Activated B cell treated with CpG ODN at 0.5 μM for 24 hours (primary cell): ENCODE measurements at regions not wholly inside any gene's neighbourhood (a gene's known extent, or its start where the extent isn't known, plus 50 kb on each side); places are given as distances from the start of the nearest gene placed in this dataset.

ENCODE experiments used
- ATAC-seq: fragments of 200-7000 bp; cut with Tn5 transposase; one replicate; pipeline ENCODE4 v1.10.0; 2021; ENCODE audit warnings: low read depth, mild to moderate bottlenecking, moderate library complexity
- CTCF ChIA-PET: fragments of 350-600 bp; sonication (Branson Sonifier 250); formaldehyde crosslinking; loops from one replicate; lab custom pipeline; 2021; ENCODE audit warnings: antibody characterized with exemption; lab: Charles Lee
- POLR2A ChIA-PET: fragments of 350-600 bp; sonication (Branson Sonifier 250); formaldehyde crosslinking; loops from one replicate; lab custom pipeline; 2021; ENCODE audit warnings: antibody characterized with exemption; lab: Charles Lee
- DNase-seq: peaks from one replicate; pipeline ENCODE4 v3.0.0; 2022
- H3K27ac Mint-ChIP-seq: one replicate; pipeline ENCODE4 v1.8.0; 2020; ENCODE audit warnings: mixed read lengths
- H3K27me3 Mint-ChIP-seq: one replicate; pipeline ENCODE4 v1.8.0; 2021; ENCODE audit warnings: mixed read lengths
- H3K36me3 Mint-ChIP-seq: one replicate; pipeline ENCODE4 v1.8.0; 2021; ENCODE audit warnings: low read depth, mixed read lengths
- H3K4me1 Mint-ChIP-seq: one replicate; pipeline ENCODE4 v1.8.0; 2021; ENCODE audit warnings: mixed read lengths
- H3K4me3 Mint-ChIP-seq: one replicate; pipeline ENCODE4 v1.8.0; 2020; ENCODE audit warnings: mild to moderate bottlenecking, mixed read lengths
- H3K9me3 Mint-ChIP-seq: one replicate; pipeline ENCODE4 v1.8.0; 2020; ENCODE audit warnings: mixed read lengths
- CTCF ChIP-seq: fragments of 200-600 bp; IDR thresholded peaks from one replicate; pipeline ENCODE4 v1.8.0; 2022; ENCODE audit warnings: antibody characterized with exemption, mild to moderate bottlenecking
- intact Hi-C: fragments of 100-400 bp; cut with micrococcal nuclease; formaldehyde crosslinking; loops from one replicate; pipeline ENCODE4 v1.15.1; 2024

GRCh38 chr4:123978637-123979036 is 582.0 kb downstream of the SPRY1 start:
- ATAC-seq = no peak
- Mint-ChIP-seq H3K27ac (no peak overlapping the region), H3K9me3 (no peaks in the 10 kb centered on the region), H3K4me1 (peaks cover 3% of the 10 kb centered on the region), H3K36me3 (no peaks in the 10 kb centered on the region), H3K4me3 (no peak overlapping the region), H3K27me3 (no peaks in the 10 kb centered on the region)
- intact Hi-C loops = no loop called here
- no peak for DNase-seq
- ChIA-PET CTCF (no interaction called here), POLR2A (no interaction called here)
- TF ChIP-seq CTCF = no peak

- Mint-ChIP-seq H3K27me3 (no peaks in the 10 kb centered on the region), H3K27ac (no peak overlapping the region), H3K4me1 (peaks cover 3% of the 10 kb centered on the region), H3K4me3 (no peak overlapping the region), H3K9me3 (no peaks in the 10 kb centered on the region), H3K36me3 (no peaks in the 10 kb centered on the region)
- ATAC-seq (no peak), DNase-seq (no peak)
- TF ChIP-seq CTCF = no peak
- ChIA-PET POLR2A (no interaction called here), CTCF (no interaction called here)
- intact Hi-C loops = no loop called here
Measured at GRCh38 chr4:123980736-123981300, 584.2 kb downstream of the SPRY1 start.

GRCh38 chr4:123984886-123985285 is 588.3 kb downstream of the SPRY1 start:
- POLR2A ChIA-PET = no interaction called here

GRCh38 chr4:123986268-123986798 is 589.7 kb downstream of the SPRY1 start:
- POLR2A ChIA-PET = no interaction called here
- Mint-ChIP-seq H3K27ac (no peak overlapping the region), H3K4me1 (no peaks in the 10 kb centered on the region), H3K4me3 (no peak overlapping the region), H3K36me3 (no peaks in the 10 kb centered on the region), H3K9me3 (no peaks in the 10 kb centered on the region), H3K27me3 (no peaks in the 10 kb centered on the region)
- no peak for DNase-seq
- no peak for TF ChIP-seq CTCF
- no peak for ATAC-seq
- CTCF ChIA-PET = no interaction called here
- intact Hi-C loops = no loop called here

More at GRCh38 chr4:123984886-123985285, 588.3 kb downstream of the SPRY1 start:
- no peaks in the 10 kb centered on the region for H3K36me3 Mint-ChIP-seq
- no peak overlapping the region for H3K27ac Mint-ChIP-seq
- no peaks in the 10 kb centered on the region for H3K9me3 Mint-ChIP-seq
- DNase-seq (no peak), ATAC-seq (no peak)
- CTCF ChIA-PET = interaction anchor here (0.6 kb wide), 1 partner anchor 16 kb away, joined by 3 read pairs; no protein-coding TSS in a partner anchor
- intact Hi-C loops = no loop called here
- no peak overlapping the region for H3K4me3 Mint-ChIP-seq
- no peak for TF ChIP-seq CTCF
- no peaks in the 10 kb centered on the region for H3K27me3 Mint-ChIP-seq
- no peaks in the 10 kb centered on the region for H3K4me1 Mint-ChIP-seq

- Mint-ChIP-seq H3K9me3 (no peaks in the 10 kb centered on the region), H3K4me3 (no peak overlapping the region), H3K27ac (no peak overlapping the region), H3K4me1 (no peaks in the 10 kb centered on the region), H3K36me3 (no peaks in the 10 kb centered on the region), H3K27me3 (no peaks in the 10 kb centered on the region)
- TF ChIP-seq CTCF = no peak
- intact Hi-C loops = no loop called here
- POLR2A ChIA-PET = no interaction called here
- DNase-seq (no peak), ATAC-seq (no peak)
- CTCF ChIA-PET = no interaction called here
Measured at GRCh38 chr4:123987408-123987807, 590.8 kb downstream of the SPRY1 start.
